Endothelial cell of umbilical vein (primary cell): ENCODE measurements at regions not wholly inside any gene's neighbourhood (a gene's known extent, or its start where the extent isn't known, plus 50 kb on each side); places are given as distances from the start of the nearest gene placed in this dataset.

Experiments
- BruUV-seq: library from RNA; stranded (reverse); fragments of 400-500 nt; replicated peaks from 2 replicates; lab custom pipeline; 2021; lab: Mats Ljungman, UMichigan
- CTCF ChIA-PET: fragments of 300-600, 350-600 bp; sonication (Branson Sonifier 250); formaldehyde crosslinking; loops from one replicate; lab custom pipeline; 2021; ENCODE audit warnings: antibody characterized with exemption, inconsistent platforms; lab: Charles Lee
- POLR2A ChIA-PET: fragments of 300-600, 350-600 bp; sonication (Branson Sonifier 250); formaldehyde crosslinking; loops from one replicate; lab custom pipeline; 2021; ENCODE audit warnings: antibody characterized with exemption, inconsistent platforms; lab: Charles Lee
- DNase-seq: peaks from one replicate; pipeline ENCODE4 v3.0.0-alpha.2; 2011; ENCODE audit warnings: low read depth, low spot score
- FAIRE-seq: peaks from 2 replicates; lab custom pipeline; 2011; peaks lifted over from hg19 to GRCh38; lab: Jason Lieb, UNC
- H2AFZ ChIP-seq: 2 replicates; pipeline ENCODE4 v1.6.0; 2012; ENCODE audit warnings: low read depth, low read length, control low read depth, inconsistent platforms
- H3K27ac ChIP-seq: 2 replicates; pipeline ENCODE4 v1.5.1; 2011; ENCODE audit warnings: low read depth, mild to moderate bottlenecking, control low read depth, low read length, moderate library complexity; ENCODE audit not compliant: insufficient read depth
- H3K27me3 ChIP-seq, 2 experiments: 2 replicates each; pipeline versions ENCODE4 v1.6.0 to v1.6.1; 2011; ENCODE audit warnings: low read length in 2 of 2, mixed read lengths in 1 of 2; ENCODE audit not compliant: control insufficient read depth in 2 of 2, insufficient read depth in 2 of 2
- H3K36me3 ChIP-seq, 2 experiments: 2 replicates in 1 of 2; 3 replicates in 1 of 2; pipeline ENCODE4 v1.5.1; 2011; ENCODE audit warnings: low read length in 2 of 2, mild to moderate bottlenecking in 1 of 2, moderate library complexity in 1 of 2; ENCODE audit not compliant: control insufficient read depth in 2 of 2, insufficient read depth in 2 of 2; ENCODE audit errors: extremely low read depth in 1 of 2
- H3K4me1 ChIP-seq: 3 replicates; pipeline ENCODE4 v1.5.1; 2011; ENCODE audit warnings: mild to moderate bottlenecking, low read length; ENCODE audit not compliant: control insufficient read depth, insufficient read depth; ENCODE audit errors: extremely low read depth
- H3K4me2 ChIP-seq: 2 replicates; pipeline ENCODE4 v1.6.1; 2011; ENCODE audit warnings: low read length, control low read depth, mixed read lengths; ENCODE audit not compliant: insufficient read depth
- H3K4me3 ChIP-seq, 3 experiments: fragments of 200-600 bp in 1 of 3; sonication (generic), shearing (Covaris generic) in 1 of 3; replicated peaks in 1 of 3; 2 replicates each; pipeline ENCODE4 v1.5.1; 2011 to 2016; ENCODE audit warnings: control low read depth in 3 of 3, low read length in 3 of 3, mild to moderate bottlenecking in 2 of 3, inconsistent platforms in 1 of 3, low read depth in 1 of 3, moderate library complexity in 1 of 3; ENCODE audit not compliant: insufficient read depth in 1 of 3
- H3K79me2 ChIP-seq: 2 replicates; pipeline ENCODE4 v1.6.0; 2012; ENCODE audit warnings: low read length, inconsistent platforms; ENCODE audit not compliant: control insufficient read depth, insufficient read depth
- H3K9ac ChIP-seq: replicated peaks from 2 replicates; pipeline ENCODE3; 2011; ENCODE audit warnings: low read length, control low read depth; ENCODE audit not compliant: insufficient read depth; ENCODE audit errors: extremely low read depth
- H3K9me1 ChIP-seq: replicated peaks from 3 replicates; pipeline ENCODE4 v1.6.0; 2011; ENCODE audit warnings: mild to moderate bottlenecking, low read length; ENCODE audit not compliant: control insufficient read depth, insufficient read depth; ENCODE audit errors: extremely low read depth
- H3K9me3 ChIP-seq: replicated peaks from 2 replicates; pipeline ENCODE4 v1.5.1; 2012; ENCODE audit warnings: low read length, inconsistent platforms; ENCODE audit not compliant: control insufficient read depth, insufficient read depth
- H4K20me1 ChIP-seq: replicated peaks from 2 replicates; pipeline ENCODE3; 2011; ENCODE audit warnings: mild to moderate bottlenecking, low read length; ENCODE audit not compliant: control insufficient read depth, insufficient read depth; ENCODE audit errors: extremely low read depth
- EZH2 ChIP-seq: IDR thresholded peaks from 2 replicates; pipeline ENCODE4 v1.6.1; 2012; ENCODE audit warnings: borderline replicate concordance, low read depth, mild to moderate bottlenecking, moderate library complexity, low read length, inconsistent platforms; ENCODE audit not compliant: severe bottlenecking
- FOS ChIP-seq: IDR thresholded peaks from 2 replicates; pipeline ENCODE4 v1.6.1; 2011; ENCODE audit warnings: mild to moderate bottlenecking, low read length, moderate library complexity, borderline replicate concordance; ENCODE audit not compliant: insufficient read depth
- GATA2 ChIP-seq: IDR thresholded peaks from 2 replicates; pipeline ENCODE4 v1.7.0; 2011; ENCODE audit warnings: low read depth, mild to moderate bottlenecking, moderate library complexity, mixed read lengths, low read length; ENCODE audit not compliant: insufficient read length, insufficient read depth
- JUN ChIP-seq: IDR thresholded peaks from 2 replicates; pipeline ENCODE4 v1.6.1; 2011; ENCODE audit warnings: borderline replicate concordance, low read depth; ENCODE audit not compliant: insufficient read length, insufficient read depth
- MYC ChIP-seq: IDR thresholded peaks from one replicate; pipeline ENCODE4 v1.6.1; 2011; ENCODE audit warnings: mild to moderate bottlenecking, low read depth, low read length
- POLR2A ChIP-seq: IDR thresholded peaks from 2 replicates; pipeline ENCODE4 v1.6.1; 2012; ENCODE audit warnings: low read depth, mild to moderate bottlenecking, control low read depth, low read length
- POLR2AphosphoS5 ChIP-seq: IDR thresholded peaks from 2 replicates; pipeline ENCODE4 v1.6.1; 2012; ENCODE audit warnings: low read depth, mild to moderate bottlenecking, control low read depth, low read length, moderate library complexity; ENCODE audit not compliant: insufficient read depth
- dilution Hi-C: fragments of 300-500 bp; cut with MboI; formaldehyde crosslinking; loops from one replicate; pipeline ENCODE4 v1.15.0; 2019; ENCODE audit warnings: low sequenced_read_pairs; ENCODE audit not compliant: extremely low pct_ligation_motif_present
- intact Hi-C: fragments of 100-400 bp; cut with micrococcal nuclease; formaldehyde crosslinking; loops from one replicate; pipeline ENCODE4 v1.10.0; 2022
- TF ChIP-seq, protein P1 (sequence below): IDR thresholded peaks from 2 replicates; pipeline ENCODE4 v1.6.1; 2011; ENCODE audit not compliant: insufficient read depth, insufficient read length
- TF ChIP-seq, protein P2 (sequence below), 2 donors: IDR thresholded peaks; 1 replicate in 1 of 2; 2 replicates in 1 of 2; pipeline ENCODE4 v1.5.1; 2011; ENCODE audit warnings: low read length in 2 of 2, mild to moderate bottlenecking in 2 of 2, moderate library complexity in 2 of 2, control low read depth in 1 of 2, inconsistent platforms in 1 of 2, low read depth in 1 of 2; ENCODE audit not compliant: insufficient read depth in 1 of 2; ENCODE audit errors: extremely low read depth in 1 of 2

DNA sequence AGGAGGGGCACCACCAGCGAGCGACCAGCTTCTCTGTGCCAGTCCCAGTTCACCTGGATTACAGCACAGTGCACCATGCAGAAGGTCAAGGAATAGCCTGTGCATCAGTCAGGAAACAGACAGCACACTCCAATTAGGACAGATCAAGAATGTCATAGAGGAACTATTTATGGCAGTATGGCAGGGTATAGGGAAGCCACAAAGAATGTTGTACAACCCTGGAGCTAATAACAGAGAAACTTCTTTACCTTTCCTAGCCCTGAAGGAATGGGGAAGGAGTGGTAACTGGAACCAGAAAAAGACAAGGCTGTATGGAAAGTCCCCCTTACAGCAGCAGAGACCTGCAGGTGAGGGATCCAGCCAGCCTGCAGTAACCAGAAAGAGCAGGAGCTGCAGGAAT lies 87.8 kb upstream of the USP24 start:
- Histone ChIP-seq H4K20me1 (no peaks in the 10 kb centered on the region), H3K27me3 (no peaks in the 10 kb centered on the region), H3K4me2 (no peak overlapping the region), H2AFZ (no peak overlapping the region), H3K9me1 (no peaks in the 10 kb centered on the region), H3K4me1 (no peaks in the 10 kb centered on the region), H3K9ac (no peak overlapping the region), H3K4me3 (no peak overlapping the region), H3K79me2 (no peaks in the 10 kb centered on the region), H3K36me3 (no peaks in the 10 kb centered on the region), H3K9me3 (no peaks in the 10 kb centered on the region), H3K27ac (no peak overlapping the region)
- TF ChIP-seq POLR2A (no peak), POLR2AphosphoS5 (no peak), GATA2 (no peak), FOS (no peak), JUN (no peak), EZH2 (no peak), MYC (no peak)
- TF ChIP-seq, protein P1, sequence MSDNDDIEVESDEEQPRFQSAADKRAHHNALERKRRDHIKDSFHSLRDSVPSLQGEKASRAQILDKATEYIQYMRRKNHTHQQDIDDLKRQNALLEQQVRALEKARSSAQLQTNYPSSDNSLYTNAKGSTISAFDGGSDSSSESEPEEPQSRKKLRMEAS: no peak
- TF ChIP-seq, protein P2, sequence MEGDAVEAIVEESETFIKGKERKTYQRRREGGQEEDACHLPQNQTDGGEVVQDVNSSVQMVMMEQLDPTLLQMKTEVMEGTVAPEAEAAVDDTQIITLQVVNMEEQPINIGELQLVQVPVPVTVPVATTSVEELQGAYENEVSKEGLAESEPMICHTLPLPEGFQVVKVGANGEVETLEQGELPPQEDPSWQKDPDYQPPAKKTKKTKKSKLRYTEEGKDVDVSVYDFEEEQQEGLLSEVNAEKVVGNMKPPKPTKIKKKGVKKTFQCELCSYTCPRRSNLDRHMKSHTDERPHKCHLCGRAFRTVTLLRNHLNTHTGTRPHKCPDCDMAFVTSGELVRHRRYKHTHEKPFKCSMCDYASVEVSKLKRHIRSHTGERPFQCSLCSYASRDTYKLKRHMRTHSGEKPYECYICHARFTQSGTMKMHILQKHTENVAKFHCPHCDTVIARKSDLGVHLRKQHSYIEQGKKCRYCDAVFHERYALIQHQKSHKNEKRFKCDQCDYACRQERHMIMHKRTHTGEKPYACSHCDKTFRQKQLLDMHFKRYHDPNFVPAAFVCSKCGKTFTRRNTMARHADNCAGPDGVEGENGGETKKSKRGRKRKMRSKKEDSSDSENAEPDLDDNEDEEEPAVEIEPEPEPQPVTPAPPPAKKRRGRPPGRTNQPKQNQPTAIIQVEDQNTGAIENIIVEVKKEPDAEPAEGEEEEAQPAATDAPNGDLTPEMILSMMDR (IDR thresholded peaks at IDR 0.05; ENCODE audit: extremely low read depth in 1 of 2, insufficient read depth in 1 of 2, low read depth in 1 of 2, low read length in 2 of 2): no peak
- FAIRE-seq (no peak), DNase-seq (no peak)
- BruUV-seq: no TSS peak
- CTCF ChIA-PET: interaction anchor here (0.8 to 2.6 kb wide), 2 partner anchors 14 to 34 kb away, joined by 4 to 20 read pairs; no protein-coding TSS in a partner anchor
- dilution Hi-C loops (no loop called here), intact Hi-C loops (no loop called here)
- POLR2A ChIA-PET: no interaction called here
